ENCODE measurements at regions not wholly inside any gene's neighbourhood (a gene's known extent, or its start where the extent isn't known, plus 50 kb on each side); places are given as distances from the start of the nearest gene placed in this dataset.
A peak's percentile ranks its signal among the peaks of the same experiment; 100 is the strongest.
"Not testable (repeated sequence)": the region's sequence is repeated elsewhere in the genome, so short reads cannot be mapped to it uniquely, and the experiment has no call there.

DNA sequence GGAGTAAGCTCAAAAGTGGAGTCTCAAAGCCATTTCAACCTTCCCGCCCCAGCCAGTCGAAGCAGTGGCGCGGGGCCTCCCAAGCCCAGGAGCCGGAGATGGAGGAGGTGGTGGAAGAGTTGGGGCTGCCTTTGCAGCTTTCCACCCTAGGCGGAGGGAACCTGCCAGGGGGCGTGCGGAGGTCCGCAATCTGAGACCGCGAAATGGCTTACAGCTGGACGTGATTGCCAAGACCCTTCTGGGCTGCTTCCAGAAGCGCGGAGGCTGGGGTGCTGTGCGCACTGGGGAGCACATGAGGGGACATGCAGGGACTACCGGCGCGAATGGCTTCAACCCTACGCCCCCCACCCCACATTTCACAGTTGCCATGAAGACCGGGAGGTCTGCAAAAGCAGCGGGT is 86.2 kb downstream of the PRR15 start:
- H3K4me3 ChIP-seq (replicated peaks in 1 of 2; ENCODE audit: low read depth in 2 of 2, low read length in 2 of 2) = no peak overlapping the region
- TF ChIP-seq, protein P1, sequence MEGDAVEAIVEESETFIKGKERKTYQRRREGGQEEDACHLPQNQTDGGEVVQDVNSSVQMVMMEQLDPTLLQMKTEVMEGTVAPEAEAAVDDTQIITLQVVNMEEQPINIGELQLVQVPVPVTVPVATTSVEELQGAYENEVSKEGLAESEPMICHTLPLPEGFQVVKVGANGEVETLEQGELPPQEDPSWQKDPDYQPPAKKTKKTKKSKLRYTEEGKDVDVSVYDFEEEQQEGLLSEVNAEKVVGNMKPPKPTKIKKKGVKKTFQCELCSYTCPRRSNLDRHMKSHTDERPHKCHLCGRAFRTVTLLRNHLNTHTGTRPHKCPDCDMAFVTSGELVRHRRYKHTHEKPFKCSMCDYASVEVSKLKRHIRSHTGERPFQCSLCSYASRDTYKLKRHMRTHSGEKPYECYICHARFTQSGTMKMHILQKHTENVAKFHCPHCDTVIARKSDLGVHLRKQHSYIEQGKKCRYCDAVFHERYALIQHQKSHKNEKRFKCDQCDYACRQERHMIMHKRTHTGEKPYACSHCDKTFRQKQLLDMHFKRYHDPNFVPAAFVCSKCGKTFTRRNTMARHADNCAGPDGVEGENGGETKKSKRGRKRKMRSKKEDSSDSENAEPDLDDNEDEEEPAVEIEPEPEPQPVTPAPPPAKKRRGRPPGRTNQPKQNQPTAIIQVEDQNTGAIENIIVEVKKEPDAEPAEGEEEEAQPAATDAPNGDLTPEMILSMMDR (IDR thresholded peaks at IDR 0.05; ENCODE audit: low read depth, low read length) = no peak
- no peak for DNase-seq (ENCODE audit: low read depth in 2 of 2)

DNA sequence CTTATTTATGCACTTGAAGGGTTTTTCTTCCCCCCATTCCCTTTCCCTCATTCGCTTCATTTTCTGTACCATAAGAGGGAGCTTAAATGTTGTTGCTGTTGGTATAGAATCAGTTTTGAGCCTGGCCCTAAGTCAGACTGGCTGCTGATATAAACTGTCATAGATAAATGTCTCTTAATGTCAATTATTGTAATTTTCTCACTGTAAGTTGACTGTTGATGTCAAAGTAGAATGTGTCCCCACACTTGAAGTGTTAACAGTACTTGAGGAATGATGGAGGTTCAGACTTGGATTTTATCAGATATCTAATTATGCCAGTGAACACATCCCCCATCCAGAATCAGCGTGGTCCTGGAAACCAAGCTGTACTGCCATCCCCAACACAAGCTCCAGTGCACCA is 87.8 kb downstream of the PRR15 start:
- TF ChIP-seq, protein P1 (IDR thresholded peaks at IDR 0.05; ENCODE audit: low read depth, low read length) = no peak
- no peak overlapping the region for H3K4me3 ChIP-seq (replicated peaks in 1 of 2; ENCODE audit: low read depth in 2 of 2, low read length in 2 of 2)
- no peak for DNase-seq (ENCODE audit: low read depth in 2 of 2)

DNA sequence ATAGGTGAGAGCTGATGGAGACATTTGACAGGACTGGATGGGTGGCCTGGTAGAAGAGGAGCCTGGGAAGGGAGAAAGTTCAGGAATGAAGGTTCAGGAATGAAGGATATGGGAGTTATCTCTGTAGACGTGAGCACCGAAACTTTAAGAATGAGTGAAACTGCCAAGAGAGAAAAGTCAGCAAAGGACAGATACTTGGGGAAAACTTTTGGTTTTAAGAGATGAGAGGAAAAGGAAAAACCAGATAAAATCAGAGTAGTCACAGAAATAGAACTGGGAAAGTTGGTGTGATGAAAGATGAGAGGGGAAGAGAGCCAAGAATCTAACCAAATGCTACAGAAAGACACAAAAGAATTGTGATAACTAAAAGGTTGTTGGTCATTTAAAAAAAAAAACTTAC is 88.9 kb downstream of the PRR15 start:
- DNase-seq (ENCODE audit: low read depth in 2 of 2) = peak in 1 of 2 donors; percentile 33
- TF ChIP-seq, protein P1 (IDR thresholded peaks at IDR 0.05; ENCODE audit: low read depth, low read length) = no peak
- no peak overlapping the region for H3K4me3 ChIP-seq (replicated peaks in 1 of 2; ENCODE audit: low read depth in 2 of 2, low read length in 2 of 2)

DNA sequence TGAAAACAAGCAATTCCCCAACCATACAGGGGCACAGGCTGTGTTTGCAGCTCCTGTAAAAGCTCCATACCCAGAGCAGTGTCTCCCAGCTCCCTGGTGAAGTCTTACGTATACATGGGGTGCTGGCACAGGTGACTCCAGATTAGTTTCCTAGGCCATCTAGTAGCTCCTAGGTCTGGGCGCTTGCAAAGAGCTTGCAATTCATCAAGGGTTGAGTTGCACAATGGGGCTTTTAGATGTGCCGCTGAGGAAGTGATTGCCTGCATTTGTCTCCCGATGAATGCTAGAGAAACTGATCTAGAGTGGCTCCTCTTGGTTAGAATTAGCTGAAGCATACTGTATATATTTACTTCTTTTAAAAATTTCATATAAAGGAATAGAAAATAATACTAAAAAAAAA is 90.7 kb downstream of the PRR15 start:
- not testable (repeated sequence) for H3K4me3 ChIP-seq (replicated peaks in 1 of 2; ENCODE audit: low read depth in 2 of 2, low read length in 2 of 2); DNase-seq (ENCODE audit: low read depth in 2 of 2)

DNA sequence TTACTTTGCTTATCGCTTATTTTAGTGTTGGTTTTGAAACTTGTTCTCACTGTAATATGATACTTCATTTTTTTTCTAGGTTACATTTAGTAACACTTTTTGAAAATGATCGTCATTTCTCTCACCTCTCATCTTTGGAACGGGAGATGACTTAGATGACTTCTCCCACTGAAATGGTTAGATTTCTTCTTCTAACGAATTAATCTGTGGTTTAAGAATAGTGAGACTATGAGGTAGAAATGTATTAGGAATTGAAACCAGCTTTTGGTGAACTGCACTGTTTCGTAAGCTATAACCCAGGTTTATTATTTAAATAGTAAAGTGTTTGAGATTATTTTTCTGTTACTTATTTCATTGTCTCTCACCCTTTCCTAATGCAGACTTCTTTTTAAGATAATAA is 93.7 kb downstream of the PRR15 start:
- no peak for DNase-seq (ENCODE audit: low read depth in 2 of 2)
- TF ChIP-seq, protein P1 (IDR thresholded peaks at IDR 0.05; ENCODE audit: low read depth, low read length) = no peak
- no peak overlapping the region for H3K4me3 ChIP-seq (replicated peaks in 1 of 2; ENCODE audit: low read depth in 2 of 2, low read length in 2 of 2)

DNA sequence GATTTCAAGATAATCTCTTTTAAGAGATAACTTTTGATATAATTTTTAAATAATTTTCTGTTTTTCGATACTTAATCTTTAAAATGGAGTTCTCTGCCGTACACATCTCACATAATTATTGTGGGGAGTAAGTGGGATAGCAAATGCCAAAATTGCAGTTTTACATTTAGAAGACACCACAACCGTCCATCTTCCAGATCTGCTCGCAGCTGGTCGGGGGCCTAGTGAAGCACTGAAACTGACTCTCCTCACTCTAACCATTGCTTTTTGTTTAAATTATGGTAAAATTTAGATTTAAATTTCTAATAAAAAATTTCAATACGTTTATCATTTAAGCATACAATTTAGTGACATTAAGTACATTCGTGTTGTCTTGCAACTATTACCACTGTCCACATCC is 94.2 kb downstream of the PRR15 start:
- TF ChIP-seq, protein P1 (IDR thresholded peaks at IDR 0.05; ENCODE audit: low read depth, low read length) = no peak

DNA sequence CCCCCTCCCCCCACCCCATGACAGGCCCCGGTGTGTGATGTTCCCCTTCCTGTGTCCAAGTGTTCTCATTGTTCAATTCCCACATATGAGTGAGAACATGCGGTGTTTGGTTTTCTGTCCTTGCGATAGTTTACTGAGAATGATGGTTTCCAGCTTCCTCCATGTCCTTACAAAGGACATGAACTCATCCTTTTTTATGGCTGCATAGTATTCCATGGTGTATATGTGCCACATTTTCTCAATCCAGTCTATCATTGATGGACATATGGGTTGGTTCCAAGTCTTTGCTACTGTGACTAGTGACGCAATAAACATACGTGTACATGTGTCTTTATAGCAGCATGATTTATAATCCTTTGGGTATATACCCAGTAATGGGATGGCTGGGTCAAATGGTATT is 95.6 kb downstream of the PRR15 start:
- not testable (repeated sequence) for H3K4me3 ChIP-seq (replicated peaks in 1 of 2; ENCODE audit: low read depth in 2 of 2, low read length in 2 of 2); DNase-seq (ENCODE audit: low read depth in 2 of 2)

More for the DNA sequence above, 94.2 kb downstream of the PRR15 start:
- no peak for DNase-seq (ENCODE audit: low read depth in 2 of 2)
- H3K4me3 ChIP-seq (replicated peaks in 1 of 2; ENCODE audit: low read depth in 2 of 2, low read length in 2 of 2) = no peak overlapping the region

DNA sequence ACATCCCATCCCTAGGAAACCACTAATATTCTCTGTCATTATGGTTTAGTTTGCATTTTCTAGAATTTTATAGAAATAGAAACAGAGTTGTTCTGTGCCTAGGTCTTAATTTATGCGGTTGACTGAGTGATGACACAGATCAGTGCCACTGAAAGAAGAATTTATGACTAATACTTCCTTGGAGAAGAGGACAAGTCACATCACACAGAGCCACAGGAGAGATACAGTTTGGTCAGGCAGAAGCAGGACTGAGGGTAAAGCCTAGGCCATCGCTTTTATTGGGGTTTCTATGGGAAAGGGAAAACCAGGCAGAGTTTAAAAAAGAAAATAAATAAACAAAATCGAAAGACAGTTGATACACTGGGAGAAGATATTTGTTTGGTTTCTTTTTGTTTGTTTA is 99.3 kb downstream of the PRR15 start:
- H3K4me3 ChIP-seq (replicated peaks in 1 of 2; ENCODE audit: low read depth in 2 of 2, low read length in 2 of 2) = not testable (repeated sequence)
- DNase-seq (ENCODE audit: low read depth in 2 of 2) = peak in 1 of 2 donors; percentile 6

DNA sequence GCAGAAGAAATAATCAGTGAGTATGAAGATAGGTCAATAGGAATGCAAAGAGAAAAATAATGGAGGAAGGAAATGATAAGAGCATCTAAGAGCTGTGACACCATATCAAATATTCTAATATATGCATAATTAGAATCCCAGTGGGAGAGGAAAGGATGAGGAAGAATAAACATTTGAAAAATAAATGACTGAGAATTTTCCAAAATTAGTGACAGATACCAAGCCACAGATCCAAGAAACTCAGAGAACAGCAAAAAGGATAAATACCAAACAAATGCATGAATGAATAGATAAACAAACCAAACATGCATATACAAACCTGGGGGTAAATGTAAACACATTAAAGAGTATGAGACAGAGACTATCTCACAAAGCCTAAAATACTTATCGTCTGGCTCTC is 101.4 kb downstream of the PRR15 start:
- not testable (repeated sequence) for H3K4me3 ChIP-seq (replicated peaks in 1 of 2; ENCODE audit: low read depth in 2 of 2, low read length in 2 of 2); DNase-seq (ENCODE audit: low read depth in 2 of 2)

DNA sequence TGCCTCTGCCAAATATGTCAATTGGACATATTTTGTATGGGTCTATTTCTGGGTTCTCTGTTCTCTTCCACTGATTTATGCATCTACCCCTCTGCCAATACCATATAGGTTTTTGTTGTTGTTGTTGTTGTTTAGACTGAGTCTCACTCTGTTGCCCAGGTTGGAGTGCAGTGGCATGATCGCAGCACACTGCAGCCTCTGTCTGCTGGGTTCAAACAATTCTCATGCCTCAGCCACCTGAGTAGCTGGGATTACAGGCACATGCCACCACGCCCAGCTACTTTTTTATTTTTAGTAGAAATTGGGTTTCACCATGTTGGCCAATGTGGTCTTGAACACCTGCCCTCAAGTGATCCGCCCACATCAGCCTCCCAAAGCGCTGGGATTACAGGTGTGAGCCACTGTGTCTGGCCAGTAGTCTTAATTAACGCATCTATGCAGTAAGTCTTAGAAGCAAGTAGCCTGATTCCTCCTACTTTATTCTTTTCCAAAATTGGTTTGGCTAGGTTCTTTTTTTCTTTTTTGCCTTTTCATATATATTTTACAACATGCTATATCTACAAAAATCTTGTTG is 103.5 kb downstream of the PRR15 start:
- H3K4me3 ChIP-seq (replicated peaks in 1 of 2; ENCODE audit: low read depth in 2 of 2, low read length in 2 of 2); DNase-seq (ENCODE audit: low read depth in 2 of 2): not testable (repeated sequence)

DNA sequence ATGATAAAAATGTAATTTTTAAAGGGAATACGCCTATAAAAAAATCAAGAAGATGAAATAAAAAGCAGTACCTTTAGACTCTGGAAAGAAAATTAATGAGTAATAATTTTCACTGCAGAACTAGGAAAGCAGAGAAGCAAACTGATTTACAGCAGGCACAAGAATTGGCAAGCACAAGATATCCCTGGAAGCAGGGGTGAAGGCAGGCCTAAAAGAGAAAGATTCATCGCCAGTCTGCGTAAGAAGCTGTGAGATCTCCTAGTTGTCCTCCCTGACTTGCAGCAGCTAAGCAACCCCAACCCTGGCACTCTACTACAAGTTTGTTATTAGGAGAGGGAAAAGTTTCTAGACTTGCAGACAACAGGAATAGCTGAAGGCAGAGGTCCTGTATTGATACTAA is 107.7 kb downstream of the PRR15 start:
- H3K4me3 ChIP-seq (replicated peaks in 1 of 2; ENCODE audit: low read depth in 2 of 2, low read length in 2 of 2); DNase-seq (ENCODE audit: low read depth in 2 of 2): not testable (repeated sequence)

DNA sequence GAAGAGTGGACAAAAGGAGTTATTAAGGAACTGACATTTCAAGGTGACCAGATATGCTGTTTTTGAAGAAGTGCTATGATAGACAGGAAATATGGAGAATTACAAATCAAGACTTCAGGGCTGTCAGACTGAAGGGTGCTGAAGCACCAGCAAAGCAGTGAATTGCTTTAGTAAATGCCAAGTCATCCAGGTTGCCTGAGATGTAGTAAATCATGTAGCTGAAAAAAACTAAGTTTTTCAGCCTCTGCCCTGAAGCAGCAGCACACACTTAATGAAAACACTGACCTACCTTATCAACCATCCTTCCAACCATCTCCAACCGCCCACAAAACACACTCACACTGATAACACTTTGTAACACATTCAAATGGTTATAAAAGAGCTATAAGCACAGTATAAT is 110.0 kb downstream of the PRR15 start:
- not testable (repeated sequence) for H3K4me3 ChIP-seq (replicated peaks in 1 of 2; ENCODE audit: low read depth in 2 of 2, low read length in 2 of 2); DNase-seq (ENCODE audit: low read depth in 2 of 2)

DNA sequence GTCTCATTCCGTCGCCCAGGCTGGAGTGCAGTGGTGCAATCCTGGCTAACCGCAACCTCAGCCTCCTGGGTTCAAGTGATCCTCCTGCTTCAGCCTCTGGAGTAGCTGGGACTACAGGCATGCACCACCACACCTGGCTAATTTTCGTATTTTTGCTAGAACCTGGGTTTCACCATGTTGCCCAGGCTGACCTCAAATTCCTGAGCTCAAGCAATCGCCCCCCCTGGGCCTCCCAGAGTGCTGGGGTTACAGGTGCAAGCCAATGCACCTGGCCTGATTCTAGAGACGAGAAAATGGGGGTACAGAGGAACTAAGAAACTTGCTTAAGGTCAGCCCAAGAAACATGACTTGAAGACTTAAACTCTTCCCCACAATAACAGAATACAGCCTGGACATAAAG is 111.0 kb downstream of the PRR15 start:
- not testable (repeated sequence) for DNase-seq (ENCODE audit: low read depth in 2 of 2); H3K4me3 ChIP-seq (replicated peaks in 1 of 2; ENCODE audit: low read depth in 2 of 2, low read length in 2 of 2)

Measured in cardiac fibroblast (primary cell).